GM19397 (cell line): ENCODE measurements at regions not wholly inside any gene's neighbourhood (a gene's known extent, or its start where the extent isn't known, plus 50 kb on each side); places are given as distances from the start of the nearest gene placed in this dataset.

Experiments
- ATAC-seq: cut with Tn5 transposase; IDR thresholded peaks from one replicate; pipeline ENCODE4 v1.9.1; 2021; ENCODE audit warnings: mild to moderate bottlenecking, moderate library complexity; ENCODE audit not compliant: unreplicated experiment

GRCh38 chr2:66382091-66382490, 52.8 kb upstream of the MEIS1 start:
- no peak for ATAC-seq

- no peak for ATAC-seq
Measured at GRCh38 chr2:66379473-66379872, 55.5 kb upstream of the MEIS1 start.

- ATAC-seq, result no peak
Measured at GRCh38 chr2:66377832-66378231, 57.1 kb upstream of the MEIS1 start.

- no peak for ATAC-seq
Measured at GRCh38 chr2:66370824-66371223, 64.1 kb upstream of the MEIS1 start.

- no peak for ATAC-seq
Measured at GRCh38 chr2:66366619-66367018, 68.3 kb upstream of the MEIS1 start.

GRCh38 chr2:66364495-66365333, 70.2 kb upstream of the MEIS1 start:
- ATAC-seq, result no peak

GRCh38 chr2:66362701-66363100, 72.2 kb upstream of the MEIS1 start:
- ATAC-seq, result no peak

GRCh38 chr2:66346231-66346664, 88.7 kb upstream of the MEIS1 start:
- ATAC-seq, result no peak

GRCh38 chr2:66344087-66344663, 90.8 kb upstream of the MEIS1 start:
- ATAC-seq, result no peak

- ATAC-seq, result no peak
Measured at GRCh38 chr2:66343259-66343658, 91.7 kb upstream of the MEIS1 start.

GRCh38 chr2:66340521-66340920, 94.4 kb upstream of the MEIS1 start:
- ATAC-seq, result no peak

- no peak for ATAC-seq
Measured at GRCh38 chr2:66334237-66335029, 100.5 kb upstream of the MEIS1 start.

- no peak for ATAC-seq
Measured at GRCh38 chr2:66331176-66331575, 103.7 kb upstream of the MEIS1 start.

- no peak for ATAC-seq
Measured at GRCh38 chr2:66329081-66329605, 105.8 kb upstream of the MEIS1 start.

GRCh38 chr2:66327066-66327740, 107.7 kb upstream of the MEIS1 start:
- ATAC-seq, result no peak

GRCh38 chr2:66324909-66325528, 109.9 kb upstream of the MEIS1 start:
- ATAC-seq, result no peak

- ATAC-seq, result no peak
Measured at GRCh38 chr2:66324356-66324755, 110.6 kb upstream of the MEIS1 start.

- no peak for ATAC-seq
Measured at GRCh38 chr2:66323406-66323805, 111.5 kb upstream of the MEIS1 start.

GRCh38 chr2:66322506-66323260, 112.2 kb upstream of the MEIS1 start:
- no peak for ATAC-seq
